B cell (primary cell): ENCODE measurements at regions not wholly inside any gene's neighbourhood (a gene's known extent, or its start where the extent isn't known, plus 50 kb on each side); places are given as distances from the start of the nearest gene placed in this dataset.

Experiments
- ATAC-seq: fragments of 200-7000 bp; cut with Tn5 transposase; one replicate; pipeline ENCODE4 v1.10.0; 2021; ENCODE audit warnings: low read depth, mild to moderate bottlenecking, moderate number of reproducible peaks, moderate library complexity
- CTCF ChIA-PET: fragments of 350-600 bp; sonication (Branson Sonifier 250); formaldehyde crosslinking; loops from one replicate; lab custom pipeline; 2021; ENCODE audit warnings: antibody characterized with exemption, inconsistent platforms; lab: Charles Lee
- POLR2A ChIA-PET: fragments of 350-600 bp; sonication (Branson Sonifier 250); formaldehyde crosslinking; loops from one replicate; lab custom pipeline; 2021; ENCODE audit warnings: antibody characterized with exemption; lab: Charles Lee
- DNase-seq: peaks from one replicate; pipeline ENCODE4 v3.0.0; 2013
- H2AFZ ChIP-seq: 2 replicates; pipeline ENCODE4 v1.6.1; 2012; ENCODE audit warnings: mild to moderate bottlenecking, low read depth, low read length; ENCODE audit not compliant: insufficient read depth, poor library complexity, severe bottlenecking
- H3K27ac ChIP-seq, 2 donors: 1 replicate in 1 of 2; 2 replicates in 1 of 2; pipeline ENCODE4 v1.5.1; 2012 to 2013; ENCODE audit warnings: low read length in 2 of 2, mild to moderate bottlenecking in 2 of 2, moderate library complexity in 1 of 2
- H3K27me3 ChIP-seq, 4 experiments: fragments of 200-600 bp in 1 of 4; sonication (generic) in 1 of 4; replicated peaks in 1 of 4; 1 replicate in 2 of 4; 2 replicates in 2 of 4; pipeline versions ENCODE4 v1.6.1 to v1.7.0; 2013 to 2016; ENCODE audit warnings: low read length in 3 of 4, mild to moderate bottlenecking in 2 of 4, mixed read lengths in 1 of 4, moderate library complexity in 1 of 4; ENCODE audit not compliant: insufficient read depth in 4 of 4, control insufficient read depth in 3 of 4; ENCODE audit errors: control extremely low read depth in 1 of 4
- H3K36me3 ChIP-seq, 2 experiments: replicated peaks in 1 of 2; 1 replicate in 1 of 2; 2 replicates in 1 of 2; pipeline versions ENCODE4 v1.6.1 to v1.7.1; 2013; ENCODE audit warnings: low read length in 1 of 2; ENCODE audit not compliant: insufficient read depth in 2 of 2, control insufficient read depth in 1 of 2; ENCODE audit errors: control extremely low read depth in 1 of 2, extremely low read depth in 1 of 2
- H3K4me1 ChIP-seq, 2 donors: fragments of 200-600 bp in 1 of 2; sonication (generic) in 1 of 2; 1 replicate in 1 of 2; 2 replicates in 1 of 2; pipeline versions ENCODE4 v1.5.1 to v1.6.1; 2013 to 2017; ENCODE audit warnings: low read length in 2 of 2; ENCODE audit not compliant: control insufficient read depth in 2 of 2, insufficient read depth in 2 of 2
- H3K4me2 ChIP-seq: replicated peaks from 2 replicates; pipeline ENCODE3; 2012; ENCODE audit warnings: mild to moderate bottlenecking, low read depth, low read length; ENCODE audit not compliant: poor library complexity, severe bottlenecking
- H3K4me3 ChIP-seq, 5 experiments: fragments of 200-600 bp in 1 of 5; sonication (generic) in 1 of 5; 1 replicate in 3 of 5; 2 replicates in 2 of 5; pipeline versions ENCODE4 v1.5.1 to v1.7.0; 2011 to 2016; ENCODE audit warnings: low read length in 4 of 5, mild to moderate bottlenecking in 4 of 5, low read depth in 2 of 5, control low read depth in 1 of 5, moderate library complexity in 1 of 5; ENCODE audit not compliant: insufficient read depth in 1 of 5; ENCODE audit errors: control extremely low read depth in 1 of 5, extremely low read depth in 1 of 5
- H3K79me2 ChIP-seq: fragments of 200-600 bp; sonication (generic); one replicate; pipeline ENCODE4 v1.6.0; 2016; ENCODE audit warnings: low read length; ENCODE audit not compliant: control insufficient read depth, insufficient read depth
- H3K9ac ChIP-seq: fragments of 200-600 bp; sonication (generic); 2 replicates; pipeline ENCODE4 v1.6.1; 2017; ENCODE audit warnings: mild to moderate bottlenecking, low read length, moderate library complexity
- H3K9me3 ChIP-seq, 3 donors: one replicate each; pipeline versions ENCODE4 v1.6.1 to v1.7.1; 2013; ENCODE audit warnings: low read length in 2 of 3; ENCODE audit not compliant: control insufficient read depth in 2 of 3, insufficient read depth in 1 of 3; ENCODE audit errors: control extremely low read depth in 1 of 3
- H4K20me1 ChIP-seq: 2 replicates; pipeline ENCODE4 v1.6.0; 2012; ENCODE audit warnings: mild to moderate bottlenecking, low read length; ENCODE audit not compliant: insufficient read depth, control insufficient read depth, poor library complexity, severe bottlenecking
- H3K27ac Mint-ChIP-seq: one replicate; pipeline ENCODE4 v1.8.0; 2021; ENCODE audit warnings: mixed read lengths
- H3K27me3 Mint-ChIP-seq: one replicate; pipeline ENCODE4 v1.8.0; 2021; ENCODE audit warnings: mixed read lengths
- H3K4me1 Mint-ChIP-seq: one replicate; pipeline ENCODE4 v1.8.0; 2021; ENCODE audit warnings: mixed read lengths
- H3K4me3 Mint-ChIP-seq: one replicate; pipeline ENCODE4 v1.8.0; 2021; ENCODE audit warnings: mixed read lengths
- H3K9me3 Mint-ChIP-seq: one replicate; pipeline ENCODE4 v1.8.0; 2022; ENCODE audit warnings: mixed read lengths; ENCODE audit not compliant: insufficient read depth
- EZH2 ChIP-seq: IDR thresholded peaks from 2 replicates; pipeline ENCODE4 v1.6.1; 2012; ENCODE audit warnings: borderline replicate concordance, low read depth, mild to moderate bottlenecking, moderate library complexity, low read length; ENCODE audit not compliant: insufficient read depth, poor library complexity, severe bottlenecking
- WGBS: methylation state at CpG from one replicate; pipeline ENCODE4 v1.1.5; 2013; ENCODE audit warnings: missing lambda C conversion rate; ENCODE audit not compliant: insufficient coverage; 5-methylcytosine and 5-hydroxymethylcytosine counted together
- intact Hi-C: fragments of 100-400 bp; cut with micrococcal nuclease; formaldehyde crosslinking; loops from one replicate; pipeline ENCODE4 v1.10.0; 2022
- TF ChIP-seq, protein P1 (sequence below): fragments of 200-600 bp; IDR thresholded peaks from one replicate; pipeline ENCODE4 v1.8.0; 2022; ENCODE audit warnings: antibody characterized with exemption, mild to moderate bottlenecking

DNA sequence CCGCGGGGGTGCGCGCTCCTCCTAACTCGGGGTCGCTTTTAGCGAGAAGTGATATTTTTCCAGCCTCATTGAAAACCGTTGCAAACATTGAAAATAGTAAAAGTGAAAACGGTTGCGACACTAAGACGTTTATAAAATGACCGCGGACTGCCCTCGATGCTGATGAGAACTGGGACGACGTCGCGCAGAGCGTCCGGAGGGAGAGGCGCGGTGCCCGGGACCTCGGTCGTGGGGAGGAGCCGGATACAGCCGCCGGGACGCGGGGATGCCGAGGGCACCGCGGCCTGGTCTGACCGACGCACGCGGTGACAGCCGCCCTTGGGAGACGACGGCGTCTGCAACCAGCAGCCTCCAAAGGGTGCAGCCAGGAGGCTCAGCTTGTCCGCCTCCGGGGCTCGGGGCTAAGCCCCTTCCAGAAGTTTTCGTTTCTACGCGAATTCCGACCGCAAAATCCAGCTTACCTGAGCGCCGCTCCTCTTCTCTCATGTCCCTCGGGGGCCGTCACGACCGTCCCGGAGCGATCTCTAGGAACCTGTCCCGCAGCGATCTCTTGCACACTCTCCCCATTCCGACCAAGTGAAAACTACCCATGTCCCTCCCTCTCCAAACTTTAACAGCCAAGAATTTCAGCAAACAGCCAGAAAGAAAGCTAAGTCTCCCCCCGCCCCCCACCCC, 144.4 kb upstream of the ETS2 start:
- Histone ChIP-seq H3K9me3 (peaks cover 0 to 5% (median 0%) of the 10 kb centered on the region in 3 donors), H3K36me3 (no peaks in the 10 kb centered on the region), H4K20me1 (no peaks in the 10 kb centered on the region), H3K79me2 (no peaks in the 10 kb centered on the region), H3K27me3 (peaks cover 0 to 29% (median 21%) of the 10 kb centered on the region in 4 experiments), H3K4me2 (peak overlapping the region; percentile 71), H3K4me1 (peaks cover 13 to 16% of the 10 kb centered on the region in 2 donors), H3K4me3 (peak overlapping the region in 3 of 5 experiments; percentile 23 to 29 (median 25)), H3K9ac (peak overlapping the region; percentile 19), H3K27ac (no peak overlapping the region), H2AFZ (peak overlapping the region; percentile 46)
- H3K4me3 Mint-ChIP-seq, result peak overlapping the region; percentile 67
- DNase-seq (no peak), ATAC-seq (no peak)
- TF ChIP-seq EZH2, result no peak
- TF ChIP-seq, protein P1, sequence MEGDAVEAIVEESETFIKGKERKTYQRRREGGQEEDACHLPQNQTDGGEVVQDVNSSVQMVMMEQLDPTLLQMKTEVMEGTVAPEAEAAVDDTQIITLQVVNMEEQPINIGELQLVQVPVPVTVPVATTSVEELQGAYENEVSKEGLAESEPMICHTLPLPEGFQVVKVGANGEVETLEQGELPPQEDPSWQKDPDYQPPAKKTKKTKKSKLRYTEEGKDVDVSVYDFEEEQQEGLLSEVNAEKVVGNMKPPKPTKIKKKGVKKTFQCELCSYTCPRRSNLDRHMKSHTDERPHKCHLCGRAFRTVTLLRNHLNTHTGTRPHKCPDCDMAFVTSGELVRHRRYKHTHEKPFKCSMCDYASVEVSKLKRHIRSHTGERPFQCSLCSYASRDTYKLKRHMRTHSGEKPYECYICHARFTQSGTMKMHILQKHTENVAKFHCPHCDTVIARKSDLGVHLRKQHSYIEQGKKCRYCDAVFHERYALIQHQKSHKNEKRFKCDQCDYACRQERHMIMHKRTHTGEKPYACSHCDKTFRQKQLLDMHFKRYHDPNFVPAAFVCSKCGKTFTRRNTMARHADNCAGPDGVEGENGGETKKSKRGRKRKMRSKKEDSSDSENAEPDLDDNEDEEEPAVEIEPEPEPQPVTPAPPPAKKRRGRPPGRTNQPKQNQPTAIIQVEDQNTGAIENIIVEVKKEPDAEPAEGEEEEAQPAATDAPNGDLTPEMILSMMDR, result no peak
- H3K9me3 Mint-ChIP-seq, result no peaks in the 10 kb centered on the region
- intact Hi-C loops, result no loop called here
- H3K27me3 Mint-ChIP-seq, result peaks cover 45% of the 10 kb centered on the region
- no peak overlapping the region for H3K27ac Mint-ChIP-seq
- ChIA-PET POLR2A (no interaction called here), CTCF (no interaction called here)
- H3K4me1 Mint-ChIP-seq, result peaks cover 16% of the 10 kb centered on the region
- WGBS, result 3% methylated on average over 58 of the region's 61 CpGs

DNA sequence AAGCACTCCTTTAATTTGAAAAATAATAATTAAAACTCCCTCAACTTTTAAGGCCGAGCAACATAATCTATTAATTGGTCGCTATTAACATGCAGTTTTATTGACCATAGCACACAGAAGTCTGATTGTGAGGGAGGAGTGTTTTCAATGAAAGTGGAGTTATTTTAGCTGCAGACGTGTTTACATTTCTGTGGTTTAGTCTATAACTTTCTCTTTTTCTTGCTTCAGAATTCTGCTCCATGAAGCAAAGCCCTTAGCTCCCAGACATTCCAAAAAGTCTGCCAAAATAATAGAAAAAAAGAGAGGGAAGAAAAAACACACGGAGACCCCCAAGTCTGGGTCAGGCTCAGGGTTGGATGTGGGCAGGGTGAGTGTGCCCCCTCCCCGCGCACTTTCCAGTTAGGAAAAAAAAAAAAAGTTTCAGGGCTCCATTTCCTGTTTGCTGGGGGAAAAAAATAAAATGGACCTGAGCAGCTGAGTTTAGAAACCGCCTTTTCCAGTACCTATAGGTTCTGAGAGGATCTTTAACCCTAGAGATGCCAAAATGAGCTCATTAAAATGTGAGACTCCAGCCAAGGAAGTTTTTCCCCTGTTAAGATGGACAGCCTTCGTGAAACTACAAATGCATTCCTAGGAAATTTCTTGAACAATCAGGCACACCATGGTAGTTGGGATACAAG, 143.7 kb upstream of the ETS2 start:
- H3K4me1 Mint-ChIP-seq, result peaks cover 16% of the 10 kb centered on the region
- Histone ChIP-seq H4K20me1 (no peaks in the 10 kb centered on the region), H3K79me2 (no peaks in the 10 kb centered on the region), H3K4me1 (peaks cover 13 to 16% of the 10 kb centered on the region in 2 donors), H3K4me2 (peak overlapping the region; percentile 71), H3K27ac (no peak overlapping the region), H3K9me3 (peaks cover 0 to 5% (median 0%) of the 10 kb centered on the region in 3 donors), H3K36me3 (no peaks in the 10 kb centered on the region), H2AFZ (peak overlapping the region; percentile 46), H3K27me3 (peaks cover 0 to 29% (median 18%) of the 10 kb centered on the region in 4 experiments), H3K4me3 (no peak overlapping the region), H3K9ac (no peak overlapping the region)
- intact Hi-C loops, result no loop called here
- H3K27ac Mint-ChIP-seq, result no peak overlapping the region
- no peak for DNase-seq
- ChIA-PET CTCF (no interaction called here), POLR2A (no interaction called here)
- ATAC-seq, result no peak
- no peaks in the 10 kb centered on the region for H3K9me3 Mint-ChIP-seq
- WGBS, result 40% methylated on average over 4 of the region's 8 CpGs
- peaks cover 38% of the 10 kb centered on the region for H3K27me3 Mint-ChIP-seq
- H3K4me3 Mint-ChIP-seq, result peak overlapping the region; percentile 67
- TF ChIP-seq EZH2, result no peak
- TF ChIP-seq, protein P1, result no peak
